AG04449 (cell line): ENCODE measurements at regions not wholly inside any gene's neighbourhood (a gene's known extent, or its start where the extent isn't known, plus 50 kb on each side); places are given as distances from the start of the nearest gene placed in this dataset.

Experiments
- CTCF ChIA-PET: fragments of 350-600 bp; formaldehyde crosslinking; extraction: SDS; loops from one replicate; lab custom pipeline; 2021; ENCODE audit warnings: antibody characterized with exemption; lab: Yijun Ruan, JAX
- POLR2A ChIA-PET: fragments of 400-600, 350-600 bp; formaldehyde crosslinking; extraction: SDS; loops from one replicate; lab custom pipeline; 2020; ENCODE audit warnings: antibody characterized with exemption, inconsistent platforms; lab: Yijun Ruan, JAX
- DNase-seq: peaks from one replicate; pipeline ENCODE4 v3.0.0-alpha.2; 2010; ENCODE audit warnings: low read depth, low spot score
- H3K4me3 ChIP-seq: 2 replicates; pipeline ENCODE4 v1.5.1; 2011; ENCODE audit warnings: low read depth, mild to moderate bottlenecking, control low read depth, low read length
- CTCF ChIP-seq: IDR thresholded peaks from one replicate; pipeline ENCODE4 v1.5.1; 2011; ENCODE audit warnings: mild to moderate bottlenecking, moderate library complexity, low read length, control low read depth, inconsistent platforms; ENCODE audit not compliant: insufficient read depth; ENCODE audit errors: missing control alignments

- TF ChIP-seq CTCF: no peak
- ChIA-PET POLR2A (no interaction called here), CTCF (interaction anchor here (1.7 kb wide), 1 partner anchor 8 kb away, joined by 4 read pairs; no protein-coding TSS in a partner anchor)
- no peak overlapping the region for H3K4me3 ChIP-seq
- no peak for DNase-seq
These were observed 683.2 kb downstream of the SATB2 start for GRCh38 chr2:198774576-198774975.

DNA sequence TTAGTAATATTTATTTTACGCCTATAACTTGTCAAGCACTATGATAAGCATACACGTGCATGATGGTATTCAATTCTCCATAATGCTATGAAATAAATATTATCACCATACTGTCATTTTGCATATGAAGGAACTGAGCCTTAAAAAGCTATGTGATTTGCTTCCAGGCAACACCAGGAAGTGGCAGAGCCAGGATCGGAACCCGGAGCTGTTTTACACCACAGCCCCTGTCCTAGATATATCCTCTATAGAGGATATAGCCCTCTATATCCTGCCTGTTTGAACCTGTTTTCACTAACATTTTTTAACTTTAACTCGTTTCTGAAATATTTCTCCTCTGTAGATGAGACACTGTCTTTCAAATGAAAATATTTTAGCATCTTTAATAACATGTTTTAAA is 690.0 kb downstream of the SATB2 start:
- DNase-seq: no peak
- H3K4me3 ChIP-seq: no peak overlapping the region
- CTCF ChIA-PET: interaction anchor here (0.6 to 1.3 kb wide), 2 partner anchors 8 to 702 kb away, joined by 3 to 4 read pairs; no protein-coding TSS in a partner anchor
- POLR2A ChIA-PET: no interaction called here
- no peak for TF ChIP-seq CTCF

DNA sequence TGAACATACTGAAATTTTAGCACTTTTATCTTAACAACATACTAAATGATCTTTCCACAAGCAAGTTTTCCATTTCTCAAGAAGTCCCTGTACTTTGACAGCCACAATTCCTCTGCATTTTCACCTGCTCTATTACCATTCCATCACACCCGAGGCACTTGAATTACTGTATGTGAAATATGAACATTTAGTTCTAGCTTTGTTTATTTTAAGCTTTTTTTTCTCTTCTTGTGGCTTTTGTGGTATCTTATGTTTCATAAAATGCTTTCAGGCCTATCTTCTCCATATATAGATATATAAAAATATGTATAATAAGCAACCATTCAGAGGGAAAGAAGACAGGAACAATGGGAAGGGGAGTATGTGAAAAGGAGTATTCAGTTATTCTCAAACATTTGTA is 693.9 kb downstream of the SATB2 start:
- no peak for TF ChIP-seq CTCF
- ChIA-PET POLR2A (no interaction called here), CTCF (no interaction called here)
- H3K4me3 ChIP-seq: no peak overlapping the region
- no peak for DNase-seq

DNA sequence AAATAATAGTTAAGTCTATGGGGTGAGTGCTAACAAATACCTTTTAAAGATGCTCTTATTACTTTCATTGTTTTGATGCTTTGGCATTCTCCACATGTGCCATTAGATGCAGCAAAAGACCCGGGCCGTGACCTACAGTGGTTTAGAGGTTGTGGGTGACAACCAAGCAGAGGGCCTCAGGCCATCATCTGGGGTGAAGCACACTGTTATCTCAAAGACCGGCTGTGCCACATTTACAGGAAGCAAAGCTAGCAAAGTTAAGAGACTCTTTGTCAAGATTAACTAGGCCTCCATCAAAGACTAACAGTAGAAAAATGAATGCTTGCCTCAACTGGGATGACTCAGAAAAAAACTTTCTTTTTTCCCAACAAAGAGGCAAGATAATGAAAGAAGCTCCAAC is 695.3 kb downstream of the SATB2 start:
- CTCF ChIA-PET: no interaction called here
- no peak for DNase-seq
- no peak overlapping the region for H3K4me3 ChIP-seq
- POLR2A ChIA-PET: no interaction called here
- no peak for TF ChIP-seq CTCF

GRCh38 chr2:198757069-198757468 is 700.7 kb downstream of the SATB2 start:
- TF ChIP-seq CTCF: no peak
- H3K4me3 ChIP-seq: no peak overlapping the region
- ChIA-PET POLR2A (no interaction called here), CTCF (no interaction called here)
- DNase-seq: no peak

GRCh38 chr2:198756166-198756565 is 701.6 kb downstream of the SATB2 start:
- no peak overlapping the region for H3K4me3 ChIP-seq
- ChIA-PET CTCF (no interaction called here), POLR2A (interaction anchor here (0.7 kb wide), 1 partner anchor 733 kb away, joined by 7 read pairs; no protein-coding TSS in a partner anchor)
- peak; percentile 34 for DNase-seq
- no peak for TF ChIP-seq CTCF
